ENCODE measurements at regions not wholly inside any gene's neighbourhood (a gene's known extent, or its start where the extent isn't known, plus 50 kb on each side); places are given as distances from the start of the nearest gene placed in this dataset.

DNA sequence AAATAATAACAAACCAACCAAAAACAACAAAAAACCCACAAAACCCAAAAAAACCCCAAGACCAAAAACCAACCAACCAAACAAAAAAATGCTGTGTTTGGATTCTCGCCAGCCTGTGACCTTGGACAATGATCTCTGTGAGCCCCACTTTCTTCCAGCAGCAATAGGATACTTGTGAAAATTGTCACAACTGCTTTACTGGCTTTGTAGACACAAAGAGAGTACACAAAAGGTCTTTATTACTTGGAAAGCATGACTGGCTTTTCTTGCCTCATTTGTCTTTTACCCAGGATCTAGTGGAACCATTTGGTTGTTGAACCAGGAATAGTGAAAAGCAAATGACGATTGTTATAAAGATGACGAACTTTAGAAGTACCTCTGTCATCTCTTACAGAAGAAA lies 256.6 kb downstream of the UTP18 start:
- ChIA-PET CTCF (no interaction called here), POLR2A (ENCODE audit: unreplicated experiment) (no interaction called here)
- Histone ChIP-seq H3K27me3 (ENCODE audit: low read length) (peaks cover 27% of the 10 kb centered on the region), H3K9me3 (ENCODE audit: low read length) (no peaks in the 10 kb centered on the region), H3K9me2 (replicated peaks; ENCODE audit: low read length) (no peaks in the 10 kb centered on the region), H3K4me2 (ENCODE audit: low read length) (no peak overlapping the region), H4K20me1 (ENCODE audit: low read length) (no peaks in the 10 kb centered on the region), H3K79me2 (ENCODE audit: low read length) (no peaks in the 10 kb centered on the region), H3K4me3 (ENCODE audit: low read length) (no peak overlapping the region), H3K4me1 (ENCODE audit: insufficient read depth, low read length) (no peaks in the 10 kb centered on the region), H3F3A (ENCODE audit: low read length, unreplicated experiment) (no peaks in the 10 kb centered on the region), H3K9ac (ENCODE audit: low read length) (no peak overlapping the region), H2AFZ (ENCODE audit: low read length) (no peak overlapping the region), H3K36me3 (ENCODE audit: low read depth, low read length) (no peaks in the 10 kb centered on the region), H3K27ac (ENCODE audit: low read length) (no peak overlapping the region)
- intact Hi-C loops (cut with micrococcal nuclease), result no loop called here
- ATAC-seq, result no peak
- no peak for DNase-seq
- TF ChIP-seq EZH2phosphoT487 (IDR thresholded peaks at IDR 0.05; ENCODE audit: borderline replicate concordance, low read length), result no peak
- no peak for TF ChIP-seq EZH2 (IDR thresholded peaks at IDR 0.05; ENCODE audit: low read length, unreplicated experiment)
- TF ChIP-seq, protein P1, sequence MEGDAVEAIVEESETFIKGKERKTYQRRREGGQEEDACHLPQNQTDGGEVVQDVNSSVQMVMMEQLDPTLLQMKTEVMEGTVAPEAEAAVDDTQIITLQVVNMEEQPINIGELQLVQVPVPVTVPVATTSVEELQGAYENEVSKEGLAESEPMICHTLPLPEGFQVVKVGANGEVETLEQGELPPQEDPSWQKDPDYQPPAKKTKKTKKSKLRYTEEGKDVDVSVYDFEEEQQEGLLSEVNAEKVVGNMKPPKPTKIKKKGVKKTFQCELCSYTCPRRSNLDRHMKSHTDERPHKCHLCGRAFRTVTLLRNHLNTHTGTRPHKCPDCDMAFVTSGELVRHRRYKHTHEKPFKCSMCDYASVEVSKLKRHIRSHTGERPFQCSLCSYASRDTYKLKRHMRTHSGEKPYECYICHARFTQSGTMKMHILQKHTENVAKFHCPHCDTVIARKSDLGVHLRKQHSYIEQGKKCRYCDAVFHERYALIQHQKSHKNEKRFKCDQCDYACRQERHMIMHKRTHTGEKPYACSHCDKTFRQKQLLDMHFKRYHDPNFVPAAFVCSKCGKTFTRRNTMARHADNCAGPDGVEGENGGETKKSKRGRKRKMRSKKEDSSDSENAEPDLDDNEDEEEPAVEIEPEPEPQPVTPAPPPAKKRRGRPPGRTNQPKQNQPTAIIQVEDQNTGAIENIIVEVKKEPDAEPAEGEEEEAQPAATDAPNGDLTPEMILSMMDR (conservative IDR thresholded peaks at IDR 0.05; ENCODE audit: low read depth, low read length), result no peak
- no TSS peak for BruUV-seq (replicated peaks)

DNA sequence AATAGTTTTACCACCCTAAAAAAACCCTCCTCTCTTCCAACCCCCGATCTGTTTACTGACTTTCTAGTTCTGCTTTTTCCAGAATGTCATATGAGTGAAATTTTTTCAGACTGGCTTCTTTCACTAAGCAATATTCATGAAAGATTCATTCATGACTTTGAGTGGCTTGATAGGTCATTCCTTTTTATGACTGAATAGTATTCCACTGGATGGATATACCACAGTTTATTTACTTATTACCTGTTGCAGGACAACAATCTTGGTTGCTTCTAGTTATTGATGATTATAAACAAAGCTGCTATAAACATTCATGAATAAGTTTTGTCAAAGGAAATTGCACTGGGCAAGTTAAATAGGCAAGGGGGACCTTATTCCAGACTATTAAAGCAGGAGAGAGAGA lies 264.2 kb downstream of the UTP18 start:
- no peaks in the 10 kb centered on the region for H3K9me3 ChIP-seq (ENCODE audit: low read length)
- no peaks in the 10 kb centered on the region for H3F3A ChIP-seq (ENCODE audit: low read length, unreplicated experiment)
- H2AFZ ChIP-seq (ENCODE audit: low read length), result no peak overlapping the region
- ChIA-PET CTCF (no interaction called here), POLR2A (ENCODE audit: unreplicated experiment) (no interaction called here)
- intact Hi-C loops (cut with micrococcal nuclease), result no loop called here
- TF ChIP-seq EZH2phosphoT487 (IDR thresholded peaks at IDR 0.05; ENCODE audit: borderline replicate concordance, low read length) (no peak), EZH2 (IDR thresholded peaks at IDR 0.05; ENCODE audit: low read length, unreplicated experiment) (no peak)
- TF ChIP-seq, protein P1 (conservative IDR thresholded peaks at IDR 0.05; ENCODE audit: low read depth, low read length), result no peak
- H3K4me2 ChIP-seq (ENCODE audit: low read length), result no peak overlapping the region
- peaks cover 6% of the 10 kb centered on the region; the same call in 1 of the 2 replicates for H3K27me3 ChIP-seq (ENCODE audit: low read length)
- ATAC-seq (no peak), DNase-seq (no peak)
- H3K4me3 ChIP-seq (ENCODE audit: low read length), result no peak overlapping the region
- H3K9ac ChIP-seq (ENCODE audit: low read length), result no peak overlapping the region
- no peaks in the 10 kb centered on the region for H4K20me1 ChIP-seq (ENCODE audit: low read length)
- H3K79me2 ChIP-seq (ENCODE audit: low read length), result no peaks in the 10 kb centered on the region
- no peaks in the 10 kb centered on the region for H3K4me1 ChIP-seq (ENCODE audit: insufficient read depth, low read length)
- H3K9me2 ChIP-seq (replicated peaks; ENCODE audit: low read length), result no peaks in the 10 kb centered on the region
- no TSS peak for BruUV-seq (replicated peaks)
- H3K27ac ChIP-seq (ENCODE audit: low read length), result no peak overlapping the region
- no peaks in the 10 kb centered on the region for H3K36me3 ChIP-seq (ENCODE audit: low read depth, low read length)

DNA sequence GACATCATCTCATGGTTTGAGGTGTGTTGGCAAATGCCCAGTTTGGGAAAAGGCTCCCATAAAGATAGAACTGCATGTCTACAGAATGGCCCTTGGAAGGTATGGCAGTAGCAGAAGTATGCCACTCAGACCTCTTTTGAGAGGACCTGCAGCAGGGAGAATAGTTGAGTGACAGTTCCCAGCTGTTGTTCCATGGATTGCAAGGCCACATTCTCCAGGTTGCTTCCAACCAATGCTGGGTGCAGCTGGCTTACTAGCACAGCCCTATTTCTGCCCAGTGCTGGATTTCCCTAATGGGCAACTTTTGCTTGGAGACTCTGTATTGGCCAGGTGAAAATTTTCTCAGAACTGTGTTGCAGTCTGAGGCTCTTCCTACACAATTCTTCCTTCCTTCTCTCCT lies 266.2 kb downstream of the UTP18 start:
- Histone ChIP-seq H3K27ac (ENCODE audit: low read length) (no peak overlapping the region), H3K4me3 (ENCODE audit: low read length) (no peak overlapping the region), H3K27me3 (ENCODE audit: low read length) (no peaks in the 10 kb centered on the region; the same call in 1 of the 2 replicates), H3K9me2 (replicated peaks; ENCODE audit: low read length) (no peaks in the 10 kb centered on the region), H2AFZ (ENCODE audit: low read length) (no peak overlapping the region), H3K79me2 (ENCODE audit: low read length) (no peaks in the 10 kb centered on the region), H3K4me1 (ENCODE audit: insufficient read depth, low read length) (no peaks in the 10 kb centered on the region), H3K36me3 (ENCODE audit: low read depth, low read length) (no peaks in the 10 kb centered on the region), H4K20me1 (ENCODE audit: low read length) (no peaks in the 10 kb centered on the region), H3K9me3 (ENCODE audit: low read length) (no peaks in the 10 kb centered on the region), H3K9ac (ENCODE audit: low read length) (no peak overlapping the region), H3F3A (ENCODE audit: low read length, unreplicated experiment) (no peaks in the 10 kb centered on the region), H3K4me2 (ENCODE audit: low read length) (no peak overlapping the region)
- ChIA-PET POLR2A (ENCODE audit: unreplicated experiment) (no interaction called here), CTCF (no interaction called here)
- intact Hi-C loops (cut with micrococcal nuclease), result no loop called here
- TF ChIP-seq EZH2phosphoT487 (IDR thresholded peaks at IDR 0.05; ENCODE audit: borderline replicate concordance, low read length), result no peak
- TF ChIP-seq EZH2 (IDR thresholded peaks at IDR 0.05; ENCODE audit: low read length, unreplicated experiment), result no peak
- TF ChIP-seq, protein P1 (conservative IDR thresholded peaks at IDR 0.05; ENCODE audit: low read depth, low read length), result no peak
- no peak for DNase-seq
- no TSS peak for BruUV-seq (replicated peaks)
- ATAC-seq, result no peak
